Lower leg skin (tissue), 3 donors: ENCODE measurements at regions not wholly inside any gene's neighbourhood (a gene's known extent, or its start where the extent isn't known, plus 50 kb on each side); places are given as distances from the start of the nearest gene placed in this dataset.

Experiments
- CTCF ChIP-seq, 3 donors: fragments of 450-650 bp; IDR thresholded peaks; one replicate each; pipeline ENCODE4 v1.5.1; 2016; ENCODE audit warnings: antibody characterized with exemption in 3 of 3, mild to moderate bottlenecking in 3 of 3, moderate library complexity in 2 of 3
- POLR2A ChIP-seq, 2 donors: fragments of 450-650 bp; IDR thresholded peaks; one replicate each; pipeline ENCODE4 v1.6.1; 2016 to 2017; ENCODE audit warnings: antibody characterized with exemption in 2 of 2, mild to moderate bottlenecking in 1 of 2, moderate library complexity in 1 of 2

- TF ChIP-seq CTCF (IDR thresholded peaks at IDR 0.05) (no peak), POLR2A (IDR thresholded peaks at IDR 0.05) (no peak)
Observed at GRCh38 chr17:51541215-51541614, 280.9 kb downstream of the UTP18 start.
